SH-SY5Y (cell line): ENCODE measurements at regions not wholly inside any gene's neighbourhood (a gene's known extent, or its start where the extent isn't known, plus 50 kb on each side); places are given as distances from the start of the nearest gene placed in this dataset.
A peak's percentile ranks its signal among the peaks of the same experiment; 100 is the strongest.

Source experiments
- GATA2 ChIP-seq: IDR thresholded peaks from 2 replicates; pipeline ENCODE4 v1.6.1; 2011; ENCODE audit warnings: mild to moderate bottlenecking, low read depth, low read length
- GATA3 ChIP-seq: IDR thresholded peaks from 2 replicates; pipeline ENCODE4 v1.6.1; 2011; ENCODE audit warnings: low read depth, mild to moderate bottlenecking, low read length, moderate library complexity

GRCh38 chr10:21019436-21019835 lies 122.3 kb upstream of the NEBL start:
- no peak for TF ChIP-seq GATA2
- TF ChIP-seq GATA3: no peak

GRCh38 chr10:21015851-21016250 lies 118.7 kb upstream of the NEBL start:
- no peak for TF ChIP-seq GATA3
- TF ChIP-seq GATA2: no peak

GRCh38 chr10:21014141-21014540 lies 117.0 kb upstream of the NEBL start:
- no peak for TF ChIP-seq GATA2
- no peak for TF ChIP-seq GATA3

GRCh38 chr10:21011433-21012018 lies 114.4 kb upstream of the NEBL start:
- TF ChIP-seq GATA3 (no peak), GATA2 (no peak)

- no peak for TF ChIP-seq GATA2
- TF ChIP-seq GATA3: no peak
Measured at GRCh38 chr10:21010615-21011014, 113.5 kb upstream of the NEBL start.

GRCh38 chr10:21003240-21003822 lies 106.2 kb upstream of the NEBL start:
- no peak for TF ChIP-seq GATA3
- TF ChIP-seq GATA2: no peak

- TF ChIP-seq GATA3: no peak
Measured at GRCh38 chr10:21002091-21002878, 105.2 kb upstream of the NEBL start.

GRCh38 chr10:20999699-21000098 lies 102.6 kb upstream of the NEBL start:
- TF ChIP-seq GATA3 (no peak), GATA2 (no peak)

- no peak for TF ChIP-seq GATA2
- TF ChIP-seq GATA3: no peak
Measured at GRCh38 chr10:20998036-20998435, 100.9 kb upstream of the NEBL start.

- TF ChIP-seq GATA3 (no peak), GATA2 (0 out of 2 replicates have a peak, but pooled peaks have one; percentile 3)
Measured at GRCh38 chr10:20995123-20995987, 98.2 kb upstream of the NEBL start.

GRCh38 chr10:20993830-20994527 lies 96.9 kb upstream of the NEBL start:
- TF ChIP-seq GATA3 (no peak), GATA2 (no peak)

GRCh38 chr10:20993389-20993788 lies 96.3 kb upstream of the NEBL start:
- TF ChIP-seq GATA3: no peak
- TF ChIP-seq GATA2: no peak

- TF ChIP-seq GATA2: no peak
- no peak for TF ChIP-seq GATA3
Measured at GRCh38 chr10:20991526-20991925, 94.4 kb upstream of the NEBL start.

- TF ChIP-seq GATA3: no peak
- no peak for TF ChIP-seq GATA2
Measured at GRCh38 chr10:20990604-20991003, 93.5 kb upstream of the NEBL start.
